MCF 10A (cell line): ENCODE measurements at regions not wholly inside any gene's neighbourhood (a gene's known extent, or its start where the extent isn't known, plus 50 kb on each side); places are given as distances from the start of the nearest gene placed in this dataset.
A peak's percentile ranks its signal among the peaks of the same experiment; 100 is the strongest.
"Not testable (repeated sequence)": the region's sequence is repeated elsewhere in the genome, so short reads cannot be mapped to it uniquely, and the experiment has no call there.

ENCODE experiments used
- BruUV-seq: library from RNA; stranded (reverse); fragments of 400-500 nt; replicated peaks from 2 replicates; lab custom pipeline; 2021; lab: Mats Ljungman, UMichigan
- CTCF ChIA-PET: fragments of 300-600 bp; sonication (Branson Sonifier 250); formaldehyde crosslinking; extraction: SDS; loops from one replicate; lab custom pipeline; 2021; ENCODE audit warnings: antibody characterized with exemption, inconsistent platforms; lab: Yijun Ruan, JAX
- POLR2A ChIA-PET: fragments of 300-600, 350-650 bp; sonication (Branson Sonifier 250); formaldehyde crosslinking; extraction: SDS; loops from one replicate; lab custom pipeline; 2020; ENCODE audit warnings: antibody characterized with exemption, inconsistent platforms; lab: Yijun Ruan, JAX
- DNase-seq: peaks from one replicate; pipeline ENCODE4 v3.0.0-alpha.2; 2018; ENCODE audit not compliant: unreplicated experiment
- H3K27ac Mint-ChIP-seq: one replicate; pipeline ENCODE4 v1.8.0; 2022; ENCODE audit warnings: mild to moderate bottlenecking, low read depth, mixed read lengths; ENCODE audit not compliant: unreplicated experiment
- H3K27me3 Mint-ChIP-seq: one replicate; pipeline ENCODE4 v1.8.0; 2022; ENCODE audit warnings: mixed read lengths; ENCODE audit not compliant: insufficient read depth, unreplicated experiment
- H3K36me3 Mint-ChIP-seq: one replicate; pipeline ENCODE4 v1.8.0; 2022; ENCODE audit warnings: mild to moderate bottlenecking, moderate library complexity, mixed read lengths; ENCODE audit not compliant: insufficient read depth, unreplicated experiment
- H3K4me1 Mint-ChIP-seq: one replicate; pipeline ENCODE4 v1.8.0; 2022; ENCODE audit warnings: mixed read lengths; ENCODE audit not compliant: insufficient read depth, unreplicated experiment
- H3K4me3 Mint-ChIP-seq: one replicate; pipeline ENCODE4 v1.8.0; 2022; ENCODE audit warnings: mild to moderate bottlenecking, moderate library complexity, mixed read lengths; ENCODE audit not compliant: unreplicated experiment
- H3K9me3 Mint-ChIP-seq: one replicate; pipeline ENCODE4 v1.8.0; 2022; ENCODE audit warnings: mixed read lengths; ENCODE audit not compliant: unreplicated experiment
- intact Hi-C: fragments of 100-400 bp; cut with micrococcal nuclease; formaldehyde crosslinking; loops from 2 replicates; pipeline ENCODE4 v1.14.1; 2022

- H3K4me3 Mint-ChIP-seq, DNase-seq, H3K4me1 Mint-ChIP-seq, intact Hi-C loops, H3K27me3 Mint-ChIP-seq, POLR2A ChIA-PET, CTCF ChIA-PET, H3K27ac Mint-ChIP-seq, H3K36me3 Mint-ChIP-seq, BruUV-seq, H3K9me3 Mint-ChIP-seq: not testable (repeated sequence)
These were observed 104.7 kb downstream of the NPIPB11 start for GRCh38 chr16:29301662-29302285.

- intact Hi-C loops, H3K27ac Mint-ChIP-seq, H3K36me3 Mint-ChIP-seq, CTCF ChIA-PET, H3K9me3 Mint-ChIP-seq, DNase-seq, BruUV-seq, H3K27me3 Mint-ChIP-seq, H3K4me1 Mint-ChIP-seq, H3K4me3 Mint-ChIP-seq, POLR2A ChIA-PET: not testable (repeated sequence)
These were observed 105.7 kb downstream of the NPIPB11 start for GRCh38 chr16:29300541-29301535.

DNA sequence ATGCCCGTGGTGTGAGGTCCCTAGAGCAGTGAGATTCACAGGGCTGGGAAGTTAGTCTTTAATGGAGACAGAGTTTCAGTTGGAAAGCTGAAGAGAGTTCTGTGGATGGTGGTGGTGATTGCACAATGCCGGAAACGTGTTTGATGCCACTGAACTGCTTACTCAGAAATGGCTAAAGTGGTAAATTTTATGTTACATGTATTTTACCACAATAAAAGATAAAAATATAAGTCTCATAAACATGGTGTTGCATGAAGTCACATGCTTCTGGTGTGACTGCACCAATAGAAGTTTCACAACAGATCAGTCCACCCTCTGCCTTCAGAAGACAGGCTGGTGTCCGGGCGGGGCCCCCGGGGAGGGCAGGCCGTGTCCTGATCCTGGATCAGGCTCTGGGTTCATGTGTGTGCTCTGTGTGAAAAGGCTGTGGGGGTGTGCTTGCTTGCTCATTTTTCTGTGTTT, 106.5 kb downstream of the NPIPB11 start:
- H3K4me1 Mint-ChIP-seq, BruUV-seq, POLR2A ChIA-PET, H3K4me3 Mint-ChIP-seq, CTCF ChIA-PET, H3K9me3 Mint-ChIP-seq, H3K27ac Mint-ChIP-seq, H3K27me3 Mint-ChIP-seq, H3K36me3 Mint-ChIP-seq, intact Hi-C loops: not testable (repeated sequence)
- peak; percentile 41 for DNase-seq

DNA sequence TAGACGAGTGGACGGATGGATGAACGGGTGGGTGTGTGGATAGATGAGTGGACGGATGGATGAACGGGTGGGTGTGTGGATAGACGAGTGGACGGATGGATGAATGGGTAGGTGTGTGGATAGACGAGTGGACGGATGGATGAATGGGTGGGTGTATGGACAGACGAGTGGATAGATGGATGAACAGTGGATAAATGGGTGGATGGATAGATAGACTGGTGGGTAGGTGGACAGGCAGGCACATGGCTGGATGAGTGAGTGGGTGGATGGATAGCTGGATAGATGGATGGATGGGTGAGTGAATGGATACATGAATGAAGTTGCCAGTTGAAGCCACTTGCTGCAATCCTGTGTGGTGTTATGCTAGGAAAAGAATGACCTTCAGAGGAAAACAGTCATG, 107.5 kb downstream of the NPIPB11 start:
- H3K36me3 Mint-ChIP-seq, H3K4me3 Mint-ChIP-seq, H3K27me3 Mint-ChIP-seq, H3K9me3 Mint-ChIP-seq, intact Hi-C loops, H3K4me1 Mint-ChIP-seq, DNase-seq, CTCF ChIA-PET, POLR2A ChIA-PET, H3K27ac Mint-ChIP-seq, BruUV-seq: not testable (repeated sequence)

DNA sequence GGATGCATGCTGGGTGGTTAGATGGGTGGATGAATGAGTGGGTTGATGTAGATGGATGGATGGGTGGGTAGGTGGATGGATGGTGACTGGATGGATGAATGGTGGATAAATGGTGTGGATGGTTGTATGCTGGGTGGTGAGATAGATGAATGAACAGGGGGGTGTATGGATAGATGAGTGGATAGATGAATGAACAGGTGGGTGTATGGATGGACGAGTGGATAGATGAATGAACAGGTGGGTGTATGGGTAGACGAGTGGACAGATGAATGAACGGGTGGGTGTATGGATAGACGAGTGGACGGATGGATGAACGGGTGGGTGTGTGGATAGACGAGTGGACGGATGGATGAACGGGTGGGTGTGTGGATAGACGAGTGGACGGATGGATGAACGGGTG, 108.2 kb downstream of the NPIPB11 start:
- H3K27me3 Mint-ChIP-seq, POLR2A ChIA-PET, H3K4me1 Mint-ChIP-seq, H3K9me3 Mint-ChIP-seq, DNase-seq, BruUV-seq, H3K4me3 Mint-ChIP-seq, intact Hi-C loops, H3K27ac Mint-ChIP-seq, H3K36me3 Mint-ChIP-seq, CTCF ChIA-PET: not testable (repeated sequence)

DNA sequence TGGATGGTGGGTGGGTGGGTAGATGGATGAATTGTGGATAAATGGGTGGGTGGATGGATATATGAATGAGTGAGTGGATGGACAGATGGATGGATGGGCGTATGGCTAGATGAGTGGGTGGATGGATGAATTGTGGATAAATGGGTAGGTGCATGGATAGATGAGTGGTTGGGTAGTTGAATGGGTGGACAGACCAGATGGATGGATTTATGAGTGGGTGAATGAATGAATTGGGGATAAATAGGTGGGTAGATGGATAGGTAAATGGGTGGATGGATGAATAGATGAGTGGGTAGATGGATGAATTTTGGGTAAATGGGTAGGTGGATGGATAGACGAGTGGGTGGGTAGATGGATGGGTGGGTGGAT, 108.7 kb downstream of the NPIPB11 start:
- DNase-seq, H3K36me3 Mint-ChIP-seq, POLR2A ChIA-PET, intact Hi-C loops, CTCF ChIA-PET, BruUV-seq, H3K4me3 Mint-ChIP-seq, H3K27me3 Mint-ChIP-seq, H3K27ac Mint-ChIP-seq, H3K4me1 Mint-ChIP-seq, H3K9me3 Mint-ChIP-seq: not testable (repeated sequence)

DNA sequence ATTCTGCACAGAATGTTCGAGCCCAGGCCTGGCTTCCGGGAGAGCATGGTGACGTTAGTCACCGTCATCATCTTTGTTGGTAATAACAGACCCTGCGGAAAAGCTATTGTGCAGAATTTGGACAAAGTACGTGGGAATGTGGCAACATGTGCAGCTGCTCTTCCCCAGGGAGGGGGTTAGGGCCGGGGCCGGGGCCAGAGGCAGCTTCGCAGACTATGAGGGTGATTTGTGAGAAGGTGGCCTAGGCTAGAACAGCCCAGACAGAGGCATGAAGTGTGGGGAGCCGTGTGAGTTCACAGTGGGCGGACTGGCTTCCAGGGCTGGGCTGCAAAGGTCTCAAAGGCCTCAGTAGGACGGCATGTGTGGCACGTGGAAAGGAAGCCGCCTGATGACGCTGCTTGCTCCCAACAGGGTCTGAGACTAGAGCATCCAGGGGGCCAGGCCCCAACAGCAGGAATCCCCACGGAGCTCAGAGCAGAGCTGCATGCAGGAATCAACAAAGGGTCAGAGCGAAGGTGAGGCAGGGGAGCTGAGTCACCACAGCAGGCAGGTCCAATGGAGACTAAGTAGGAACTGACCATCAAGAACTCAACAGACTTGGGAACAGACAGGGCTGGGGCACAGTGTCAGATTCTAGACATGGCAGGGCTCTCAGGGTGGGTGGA, 109.2 kb downstream of the NPIPB11 start:
- BruUV-seq, intact Hi-C loops, CTCF ChIA-PET, H3K4me3 Mint-ChIP-seq, H3K27me3 Mint-ChIP-seq, DNase-seq, H3K27ac Mint-ChIP-seq, H3K9me3 Mint-ChIP-seq, H3K36me3 Mint-ChIP-seq, H3K4me1 Mint-ChIP-seq, POLR2A ChIA-PET: not testable (repeated sequence)

GRCh38 chr16:29296176-29296575, 110.3 kb downstream of the NPIPB11 start:
- H3K27me3 Mint-ChIP-seq, H3K9me3 Mint-ChIP-seq, intact Hi-C loops, H3K4me3 Mint-ChIP-seq, CTCF ChIA-PET, H3K36me3 Mint-ChIP-seq, DNase-seq, POLR2A ChIA-PET, BruUV-seq, H3K4me1 Mint-ChIP-seq, H3K27ac Mint-ChIP-seq: not testable (repeated sequence)
